CD4-positive, alpha-beta T cell treated with Interleukin-2 at 100 ng/mL for 4 hours (primary cell): ENCODE measurements at regions not wholly inside any gene's neighbourhood (a gene's known extent, or its start where the extent isn't known, plus 50 kb on each side); places are given as distances from the start of the nearest gene placed in this dataset.
"Not testable (repeated sequence)": the region's sequence is repeated elsewhere in the genome, so short reads cannot be mapped to it uniquely, and the experiment has no call there.

Experiments
- DNase-seq: peaks from one replicate; pipeline ENCODE4 v3.0.0-alpha.2; 2020; ENCODE audit warnings: low spot score

DNA sequence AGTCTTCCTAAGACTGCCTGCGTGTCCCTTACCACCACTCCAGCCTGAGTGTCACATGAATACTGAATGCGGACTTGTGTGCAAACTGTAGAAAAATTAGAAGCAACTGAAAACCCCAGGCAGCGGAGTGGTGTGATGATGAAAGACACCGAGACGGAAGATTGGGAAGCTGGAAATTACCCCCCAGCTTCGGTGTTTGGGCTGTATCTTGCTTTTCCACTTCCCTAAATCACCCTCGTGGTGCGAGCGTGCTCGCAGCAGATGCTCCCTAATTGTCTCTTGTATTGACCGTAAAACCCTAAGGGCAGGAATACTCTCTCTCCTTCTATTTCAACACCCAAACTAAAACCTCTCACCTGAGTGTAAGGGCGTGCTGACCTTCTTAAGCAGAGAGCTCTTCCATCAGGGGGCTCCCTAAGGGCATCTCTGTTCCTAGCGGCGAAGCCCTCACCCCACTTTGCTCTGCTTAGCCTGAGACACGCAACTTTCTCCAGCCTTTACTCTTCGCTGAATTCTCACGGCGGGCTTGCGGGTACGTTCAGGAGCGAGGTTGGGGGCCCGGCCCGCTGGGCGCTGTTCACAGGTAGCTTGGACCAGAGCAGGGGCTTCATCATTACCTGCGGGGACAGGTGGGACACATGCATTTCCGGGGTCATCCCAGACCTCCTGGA lies 62.4 kb downstream of the CRYBB2 start:
- DNase-seq: no peak

GRCh38 chr22:25282346-25282670 lies 62.9 kb downstream of the CRYBB2 start:
- DNase-seq: no peak

GRCh38 chr22:25282671-25283561 lies 63.5 kb downstream of the CRYBB2 start:
- DNase-seq: no peak

DNA sequence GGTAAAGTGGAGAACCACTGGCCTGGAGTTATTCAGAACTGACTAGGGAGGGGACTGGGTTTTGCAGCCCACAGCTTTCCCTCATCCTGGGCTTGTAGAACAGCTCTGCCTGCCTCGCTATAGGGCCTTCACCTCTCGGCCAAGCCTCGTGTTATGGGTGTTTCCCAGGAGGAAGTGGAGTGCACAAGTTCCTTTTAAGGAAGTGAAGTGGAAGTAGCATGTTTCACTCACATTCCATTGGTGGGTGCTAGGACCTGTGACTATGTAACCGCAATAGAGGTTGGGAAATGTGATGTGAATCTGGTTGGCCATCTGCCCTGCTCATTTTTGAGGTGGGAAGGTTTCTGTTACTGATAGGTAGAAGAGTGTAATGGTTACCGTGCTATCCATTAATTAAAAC lies 69.0 kb downstream of the CRYBB2 start:
- not testable (repeated sequence) for DNase-seq

DNA sequence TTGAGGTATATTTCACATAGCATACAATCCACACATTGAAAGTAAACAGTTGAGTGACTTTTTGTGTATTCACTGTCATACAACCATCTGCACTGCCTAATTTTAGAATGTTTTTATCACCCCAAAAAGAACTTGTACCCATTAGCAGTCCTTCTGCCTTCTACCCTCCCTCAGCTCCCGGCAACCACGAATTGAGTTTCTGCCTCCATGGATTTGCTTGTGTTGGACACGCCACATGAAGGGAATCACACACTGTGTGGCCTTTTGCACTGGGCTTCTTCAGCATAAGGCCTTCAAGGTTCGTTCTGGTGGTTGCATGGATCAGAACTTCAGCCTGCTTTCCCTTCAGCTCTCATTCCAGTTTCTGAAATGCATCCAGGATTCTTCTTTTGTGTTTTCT lies 82.5 kb downstream of the CRYBB2 start:
- not testable (repeated sequence) for DNase-seq

- not testable (repeated sequence) for DNase-seq
Observed at GRCh38 chr22:25309586-25309985, 90.1 kb downstream of the CRYBB2 start.

GRCh38 chr22:25311924-25312323 lies 92.5 kb downstream of the CRYBB2 start:
- DNase-seq: not testable (repeated sequence)

- DNase-seq: no peak
Observed at GRCh38 chr22:25318081-25318823, 98.8 kb downstream of the CRYBB2 start.

GRCh38 chr22:25327018-25327755 lies 107.7 kb downstream of the CRYBB2 start:
- no peak for DNase-seq

DNA sequence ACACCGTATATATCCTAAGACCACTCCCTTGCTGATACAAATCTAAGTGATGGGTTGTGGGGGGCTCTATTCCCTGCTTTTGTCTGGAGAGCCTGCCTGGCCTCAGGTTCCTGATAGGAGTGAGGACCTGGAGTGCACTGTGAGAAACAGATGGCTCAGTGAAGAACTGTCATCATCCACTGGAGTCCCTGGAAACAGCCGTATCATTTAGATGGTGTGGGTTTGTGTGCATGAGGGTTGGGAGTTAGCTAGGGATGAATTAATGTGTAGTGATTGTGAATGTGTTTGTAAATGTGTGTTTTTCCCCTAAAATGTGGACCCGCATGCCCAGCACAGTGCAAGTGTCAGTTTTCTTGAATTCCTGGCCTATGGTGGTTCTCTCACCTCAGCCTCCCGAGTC lies 111.6 kb downstream of the CRYBB2 start:
- no peak for DNase-seq

- not testable (repeated sequence) for DNase-seq
Observed at GRCh38 chr22:25331911-25332310, 112.5 kb downstream of the CRYBB2 start.

DNA sequence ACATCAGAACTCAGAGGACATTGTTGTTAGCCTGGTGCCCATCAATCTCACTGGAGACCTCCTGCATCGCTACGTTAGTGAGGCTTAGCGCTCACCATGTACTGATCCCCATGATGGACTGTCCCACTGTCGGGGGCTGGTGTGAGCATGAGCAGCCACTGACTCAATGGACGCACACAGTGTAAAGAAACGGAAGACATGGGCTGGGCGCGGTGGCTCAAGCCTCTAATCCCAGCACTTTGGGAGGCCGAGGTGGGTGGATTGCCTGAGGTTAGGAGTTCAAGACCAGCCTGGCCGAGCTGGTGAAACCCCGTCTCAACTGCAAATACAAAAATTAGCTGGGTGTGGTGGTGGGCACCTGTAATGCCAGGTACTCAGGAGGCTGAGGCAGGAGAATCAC lies 112.9 kb downstream of the CRYBB2 start:
- DNase-seq: no peak

DNA sequence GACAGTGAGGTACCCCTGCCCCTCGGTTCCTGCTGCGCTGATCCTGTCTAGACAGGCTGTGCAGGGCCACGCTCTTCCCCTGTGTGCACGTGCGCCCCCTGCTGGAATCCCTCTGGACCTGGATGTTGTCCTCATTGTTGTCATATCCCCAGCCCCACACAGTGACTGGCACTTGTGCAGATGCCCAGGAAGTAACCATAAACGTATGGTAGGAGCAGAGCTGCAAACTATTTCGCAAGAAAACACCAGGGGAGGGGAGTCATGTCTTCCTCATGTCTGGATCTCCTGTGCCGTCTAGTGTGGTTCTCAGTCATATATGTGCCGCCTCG lies 114.7 kb downstream of the CRYBB2 start:
- DNase-seq: peak; percentile 20

DNA sequence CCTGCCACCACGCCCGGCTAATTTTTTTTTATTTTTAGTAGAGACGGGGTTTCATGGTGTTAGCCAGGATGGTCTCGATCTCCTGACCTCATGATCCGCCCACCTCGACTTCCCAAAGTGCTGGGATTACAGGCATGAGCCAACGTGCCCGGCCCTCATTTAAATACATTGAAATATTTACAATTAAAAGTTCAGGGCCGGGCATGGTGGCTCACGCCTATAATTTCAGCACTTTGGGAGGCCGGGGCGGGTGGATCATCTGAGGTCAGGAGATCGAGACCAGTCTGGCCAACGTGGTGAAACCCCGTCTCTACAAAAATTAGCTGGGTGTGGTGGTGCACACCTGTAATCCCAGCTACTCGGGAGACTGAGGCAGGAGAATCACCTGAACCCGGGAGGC lies 115.2 kb downstream of the CRYBB2 start:
- DNase-seq: not testable (repeated sequence)

- DNase-seq: not testable (repeated sequence)
Observed at GRCh38 chr22:25335276-25335675, 115.8 kb downstream of the CRYBB2 start.

DNA sequence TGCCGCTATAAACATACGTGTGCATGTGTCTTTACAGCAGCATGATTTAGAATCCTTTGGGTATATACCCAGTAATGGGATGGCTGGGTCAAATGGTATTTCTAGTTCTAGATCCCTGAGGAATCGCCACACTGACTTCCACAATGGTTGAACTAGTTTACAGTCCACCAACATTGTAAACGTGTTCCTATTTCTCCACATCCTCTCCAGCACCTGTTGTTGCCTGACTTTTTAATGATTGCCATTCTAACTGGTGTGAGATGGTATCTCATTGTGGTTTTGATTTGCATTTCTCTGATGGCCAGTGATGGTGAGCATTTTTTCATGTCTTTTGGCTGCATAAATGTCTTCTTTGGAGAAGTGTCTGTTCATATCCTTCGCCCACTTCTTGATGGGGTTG lies 121.1 kb downstream of the CRYBB2 start:
- DNase-seq: not testable (repeated sequence)

- DNase-seq: not testable (repeated sequence)
Observed at GRCh38 chr22:25344366-25344765, 124.9 kb downstream of the CRYBB2 start.

- DNase-seq: no peak
Observed at GRCh38 chr22:25346859-25347751, 127.7 kb downstream of the CRYBB2 start.

DNA sequence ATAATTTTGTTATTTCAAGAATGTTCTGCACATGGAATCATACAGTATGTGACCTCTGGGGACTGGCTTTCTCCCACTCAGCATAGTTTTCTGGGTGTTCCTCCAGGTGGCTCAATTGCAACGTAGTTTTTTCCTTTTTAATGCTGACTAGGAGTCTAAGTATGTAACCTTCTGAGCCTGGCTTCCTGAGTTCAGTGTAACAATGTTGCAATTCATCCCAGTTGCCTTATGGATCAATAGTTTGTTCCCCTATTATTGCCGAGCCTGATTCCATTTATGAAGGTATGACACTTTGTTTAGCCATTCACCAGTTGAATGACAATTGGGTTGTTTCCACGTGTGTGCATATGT lies 128.3 kb downstream of the CRYBB2 start:
- no peak for DNase-seq

DNA sequence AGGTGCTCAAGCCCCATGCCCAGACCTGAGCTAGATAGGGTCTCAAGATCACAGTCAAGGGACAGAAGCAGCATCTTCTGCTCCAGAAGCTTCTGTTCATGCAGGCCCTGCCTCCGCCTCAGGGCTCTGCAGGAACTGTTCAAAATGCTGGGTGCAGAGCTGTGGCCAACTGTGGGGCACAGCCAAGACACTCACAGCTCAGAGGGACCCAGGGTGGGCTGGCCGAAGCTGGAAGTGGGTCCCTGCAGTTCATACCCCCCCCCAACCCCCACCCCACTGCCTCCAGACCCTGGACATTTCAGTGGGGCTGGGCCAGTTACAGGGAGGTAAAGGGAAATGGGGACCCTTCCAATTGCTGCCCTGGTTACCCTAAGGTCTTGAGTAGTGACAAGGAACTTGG lies 129.0 kb downstream of the CRYBB2 start:
- no peak for DNase-seq

GRCh38 chr22:25348996-25349395 lies 129.6 kb downstream of the CRYBB2 start:
- not testable (repeated sequence) for DNase-seq
